Endothelial cell (in vitro differentiated cells): ENCODE measurements at regions not wholly inside any gene's neighbourhood (a gene's known extent, or its start where the extent isn't known, plus 50 kb on each side); places are given as distances from the start of the nearest gene placed in this dataset.

Source experiments
- DNase-seq: peaks from one replicate; pipeline ENCODE4 v3.0.0; 2021; ENCODE audit warnings: low spot score
- H3K27ac Mint-ChIP-seq: one replicate; pipeline ENCODE4 v1.8.0; 2021; ENCODE audit warnings: mixed read lengths, inconsistent platforms; ENCODE audit not compliant: unreplicated experiment
- H3K27me3 Mint-ChIP-seq: one replicate; pipeline ENCODE4 v1.8.0; 2021; ENCODE audit warnings: mild to moderate bottlenecking, moderate library complexity, mixed read lengths, inconsistent platforms; ENCODE audit not compliant: unreplicated experiment
- H3K36me3 Mint-ChIP-seq: one replicate; pipeline ENCODE4 v1.8.0; 2021; ENCODE audit warnings: mild to moderate bottlenecking, low read depth, mixed read lengths, inconsistent platforms; ENCODE audit not compliant: unreplicated experiment
- H3K4me1 Mint-ChIP-seq: one replicate; pipeline ENCODE4 v1.8.0; 2021; ENCODE audit warnings: mild to moderate bottlenecking, mixed read lengths, inconsistent platforms; ENCODE audit not compliant: unreplicated experiment
- H3K4me3 Mint-ChIP-seq: one replicate; pipeline ENCODE4 v1.8.0; 2021; ENCODE audit warnings: mild to moderate bottlenecking, mixed read lengths, inconsistent platforms; ENCODE audit not compliant: unreplicated experiment
- H3K9me3 Mint-ChIP-seq: one replicate; pipeline ENCODE4 v1.8.0; 2021; ENCODE audit warnings: mixed read lengths, inconsistent platforms; ENCODE audit not compliant: unreplicated experiment
- TF ChIP-seq, protein P1 (sequence below): fragments of 200-600 bp; sonication (generic); IDR thresholded peaks from one replicate; pipeline ENCODE4 v1.5.0; 2021; ENCODE audit warnings: antibody characterized with exemption; ENCODE audit not compliant: unreplicated experiment

GRCh38 chr1:172930142-172930541 is 120.6 kb downstream of the TNFSF18 start:
- TF ChIP-seq, protein P1, sequence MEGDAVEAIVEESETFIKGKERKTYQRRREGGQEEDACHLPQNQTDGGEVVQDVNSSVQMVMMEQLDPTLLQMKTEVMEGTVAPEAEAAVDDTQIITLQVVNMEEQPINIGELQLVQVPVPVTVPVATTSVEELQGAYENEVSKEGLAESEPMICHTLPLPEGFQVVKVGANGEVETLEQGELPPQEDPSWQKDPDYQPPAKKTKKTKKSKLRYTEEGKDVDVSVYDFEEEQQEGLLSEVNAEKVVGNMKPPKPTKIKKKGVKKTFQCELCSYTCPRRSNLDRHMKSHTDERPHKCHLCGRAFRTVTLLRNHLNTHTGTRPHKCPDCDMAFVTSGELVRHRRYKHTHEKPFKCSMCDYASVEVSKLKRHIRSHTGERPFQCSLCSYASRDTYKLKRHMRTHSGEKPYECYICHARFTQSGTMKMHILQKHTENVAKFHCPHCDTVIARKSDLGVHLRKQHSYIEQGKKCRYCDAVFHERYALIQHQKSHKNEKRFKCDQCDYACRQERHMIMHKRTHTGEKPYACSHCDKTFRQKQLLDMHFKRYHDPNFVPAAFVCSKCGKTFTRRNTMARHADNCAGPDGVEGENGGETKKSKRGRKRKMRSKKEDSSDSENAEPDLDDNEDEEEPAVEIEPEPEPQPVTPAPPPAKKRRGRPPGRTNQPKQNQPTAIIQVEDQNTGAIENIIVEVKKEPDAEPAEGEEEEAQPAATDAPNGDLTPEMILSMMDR: no peak
- H3K4me3 Mint-ChIP-seq: no peak overlapping the region
- H3K27me3 Mint-ChIP-seq: peaks cover 2% of the 10 kb centered on the region
- no peaks in the 10 kb centered on the region for H3K36me3 Mint-ChIP-seq
- no peak for DNase-seq
- no peaks in the 10 kb centered on the region for H3K9me3 Mint-ChIP-seq
- H3K4me1 Mint-ChIP-seq: peaks cover 5% of the 10 kb centered on the region
- no peak overlapping the region for H3K27ac Mint-ChIP-seq

- no peaks in the 10 kb centered on the region for H3K9me3 Mint-ChIP-seq
- no peak overlapping the region for H3K4me3 Mint-ChIP-seq
- TF ChIP-seq, protein P1: no peak
- H3K27ac Mint-ChIP-seq: no peak overlapping the region
- peaks cover 2% of the 10 kb centered on the region for H3K27me3 Mint-ChIP-seq
- no peak for DNase-seq
- H3K4me1 Mint-ChIP-seq: peaks cover 5% of the 10 kb centered on the region
- H3K36me3 Mint-ChIP-seq: no peaks in the 10 kb centered on the region
Measured at GRCh38 chr1:172931340-172931739, 119.4 kb downstream of the TNFSF18 start.

- TF ChIP-seq, protein P1: no peak
- peaks cover 2% of the 10 kb centered on the region for H3K27me3 Mint-ChIP-seq
- no peaks in the 10 kb centered on the region for H3K36me3 Mint-ChIP-seq
- no peak overlapping the region for H3K4me3 Mint-ChIP-seq
- DNase-seq: no peak
- peaks cover 5% of the 10 kb centered on the region for H3K4me1 Mint-ChIP-seq
- no peak overlapping the region for H3K27ac Mint-ChIP-seq
- no peaks in the 10 kb centered on the region for H3K9me3 Mint-ChIP-seq
Measured at GRCh38 chr1:172931761-172932160, 119.0 kb downstream of the TNFSF18 start.

DNA sequence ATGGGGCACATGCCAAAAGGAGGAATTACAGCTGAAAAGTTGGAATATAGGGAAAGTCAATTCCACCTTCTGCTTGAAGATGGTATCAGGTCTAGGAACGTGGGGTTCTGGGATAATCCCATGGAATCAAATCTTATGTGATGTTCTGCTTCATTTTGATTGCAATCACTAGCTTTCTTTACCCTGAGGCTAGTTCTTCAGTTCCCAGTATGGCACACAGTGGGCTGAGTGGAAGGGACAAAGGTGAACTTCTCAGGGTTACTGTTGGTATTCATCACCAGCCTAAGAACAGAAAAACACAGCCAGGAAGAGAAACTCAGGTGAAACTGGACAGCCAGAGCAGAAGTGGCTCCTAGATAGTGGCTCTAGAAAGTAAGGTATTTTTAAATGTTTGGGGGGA is 117.8 kb downstream of the TNFSF18 start:
- Mint-ChIP-seq H3K4me1 (peaks cover 5% of the 10 kb centered on the region), H3K36me3 (no peaks in the 10 kb centered on the region), H3K9me3 (no peaks in the 10 kb centered on the region), H3K4me3 (no peak overlapping the region), H3K27ac (no peak overlapping the region), H3K27me3 (peaks cover 2% of the 10 kb centered on the region)
- no peak for DNase-seq
- TF ChIP-seq, protein P1: no peak

GRCh38 chr1:172934417-172934762 is 116.4 kb downstream of the TNFSF18 start:
- no peaks in the 10 kb centered on the region for H3K9me3 Mint-ChIP-seq
- peaks cover 8% of the 10 kb centered on the region for H3K4me1 Mint-ChIP-seq
- H3K27ac Mint-ChIP-seq: no peak overlapping the region
- H3K36me3 Mint-ChIP-seq: no peaks in the 10 kb centered on the region
- TF ChIP-seq, protein P1: no peak
- peaks cover 2% of the 10 kb centered on the region for H3K27me3 Mint-ChIP-seq
- H3K4me3 Mint-ChIP-seq: no peak overlapping the region
- DNase-seq: no peak
